GM23338 (cell line): ENCODE measurements at regions not wholly inside any gene's neighbourhood (a gene's known extent, or its start where the extent isn't known, plus 50 kb on each side); places are given as distances from the start of the nearest gene placed in this dataset.

ENCODE experiments used
- ATAC-seq: fragments of 200-7000 bp; cut with Tn5 transposase; 3 replicates; pipeline ENCODE4 v1.9.1; 2020
- DNase-seq: peaks from one replicate; pipeline ENCODE4 v3.0.0-alpha.2; 2015; ENCODE audit warnings: low spot score
- H2AFZ ChIP-seq: fragments of 200-600 bp; sonication (generic); 2 replicates; pipeline ENCODE4 v1.8.0; 2016; ENCODE audit warnings: antibody characterized with exemption, mild to moderate bottlenecking, moderate library complexity
- H3F3A ChIP-seq: fragments of 200-600 bp; sonication (generic); replicated peaks from 2 replicates; pipeline ENCODE4 v1.8.0; 2017; ENCODE audit warnings: antibody characterized with exemption, mixed run types, low read depth
- H3K27ac ChIP-seq: fragments of 200-600 bp; sonication (generic); 2 replicates; pipeline ENCODE4 v1.6.1; 2016; ENCODE audit warnings: low read depth
- H3K27me3 ChIP-seq: fragments of 200-600 bp; sonication (generic); 2 replicates; pipeline ENCODE4 v1.8.0; 2016; ENCODE audit warnings: mild to moderate bottlenecking, mixed run types, moderate library complexity; ENCODE audit not compliant: insufficient read depth
- H3K36me3 ChIP-seq: fragments of 200-600 bp; sonication (generic); 2 replicates; pipeline ENCODE4 v1.8.0; 2016; ENCODE audit warnings: mild to moderate bottlenecking; ENCODE audit not compliant: insufficient read depth
- H3K4me1 ChIP-seq: fragments of 200-600 bp; sonication (generic); 2 replicates; pipeline ENCODE4 v1.8.0; 2016; ENCODE audit warnings: mild to moderate bottlenecking, moderate library complexity; ENCODE audit not compliant: insufficient read depth
- H3K4me2 ChIP-seq: fragments of 200-600 bp; sonication (generic); 2 replicates; pipeline ENCODE4 v1.7.1; 2017; ENCODE audit warnings: mixed run types
- H3K4me3 ChIP-seq: fragments of 200-600 bp; sonication (generic); 2 replicates; pipeline ENCODE4 v1.6.1; 2016; ENCODE audit warnings: mixed run types
- H3K79me2 ChIP-seq: fragments of 200-600 bp; sonication (generic); replicated peaks from 2 replicates; pipeline ENCODE4 v1.8.0; 2017; ENCODE audit warnings: mild to moderate bottlenecking; ENCODE audit not compliant: insufficient read depth
- H3K9me2 ChIP-seq: fragments of 200-600 bp; sonication (generic); 2 replicates; pipeline ENCODE4 v1.8.0; 2017; ENCODE audit not compliant: insufficient read depth
- H4K20me1 ChIP-seq: fragments of 200-600 bp; sonication (generic); replicated peaks from 2 replicates; pipeline ENCODE4 v1.8.0; 2017; ENCODE audit warnings: mild to moderate bottlenecking; ENCODE audit not compliant: insufficient read depth
- H3K27ac Mint-ChIP-seq: 2 replicates; pipeline ENCODE4 v1.8.0; 2020; ENCODE audit warnings: inconsistent platforms, mild to moderate bottlenecking, moderate library complexity, mixed read lengths
- H3K27me3 Mint-ChIP-seq: 3 replicates; pipeline ENCODE4 v1.8.0; 2022; ENCODE audit warnings: low read depth, mild to moderate bottlenecking, moderate library complexity, mixed read lengths, inconsistent platforms; ENCODE audit not compliant: insufficient read depth, poor library complexity
- H3K36me3 Mint-ChIP-seq: 3 replicates; pipeline ENCODE4 v1.8.0; 2021; ENCODE audit warnings: low read depth, mild to moderate bottlenecking, inconsistent platforms, moderate library complexity, mixed read lengths
- H3K4me1 Mint-ChIP-seq: 3 replicates; pipeline ENCODE4 v1.8.0; 2020; ENCODE audit warnings: mild to moderate bottlenecking, inconsistent platforms, mixed read lengths
- H3K4me3 Mint-ChIP-seq: 3 replicates; pipeline ENCODE4 v1.8.0; 2021; ENCODE audit warnings: moderate library complexity, mild to moderate bottlenecking, inconsistent platforms, mixed read lengths
- H3K9me3 Mint-ChIP-seq: 3 replicates; pipeline ENCODE4 v1.8.0; 2020; ENCODE audit warnings: moderate library complexity, mild to moderate bottlenecking, inconsistent platforms, mixed read lengths
- CREB1 ChIP-seq: fragments of 250-450 bp; sonication (Bioruptor Pico); IDR thresholded peaks from 2 replicates; pipeline ENCODE4 v1.5.0; 2020; ENCODE audit warnings: low read depth, mild to moderate bottlenecking, moderate library complexity
- ETS1 ChIP-seq: IDR thresholded peaks from 2 replicates; pipeline ENCODE4 v1.6.1; 2016; ENCODE audit warnings: antibody characterized with exemption
- EZH2 ChIP-seq: fragments of 200-600 bp; sonication (generic); IDR thresholded peaks from one replicate; pipeline ENCODE4 v1.8.0; 2017; ENCODE audit warnings: antibody characterized with exemption, mild to moderate bottlenecking, low read depth; ENCODE audit not compliant: unreplicated experiment
- JUNB ChIP-seq: IDR thresholded peaks from one replicate; pipeline ENCODE4 v1.6.1; 2016; ENCODE audit warnings: antibody characterized with exemption; ENCODE audit not compliant: unreplicated experiment
- NANOG ChIP-seq: IDR thresholded peaks from 2 replicates; pipeline ENCODE4 v1.6.1; 2016; ENCODE audit warnings: antibody characterized with exemption, borderline replicate concordance
- POLR2AphosphoS5 ChIP-seq: IDR thresholded peaks from 2 replicates; pipeline ENCODE4 v1.6.1; 2016; ENCODE audit warnings: antibody characterized with exemption, low read depth
- STAT1 ChIP-seq: IDR thresholded peaks from one replicate; pipeline ENCODE4 v1.6.1; 2016; ENCODE audit warnings: antibody characterized with exemption; ENCODE audit not compliant: unreplicated experiment
- ZNF114 ChIP-seq: fragments of 250-450 bp; sonication (Bioruptor Pico); IDR thresholded peaks from 2 replicates; pipeline ENCODE4 v1.5.0; 2020; ENCODE audit warnings: mild to moderate bottlenecking, moderate library complexity
- ZNF331 ChIP-seq: fragments of 250-450 bp; sonication (Bioruptor Pico); IDR thresholded peaks from 2 replicates; pipeline ENCODE4 v1.5.0; 2020; ENCODE audit warnings: low read depth, mild to moderate bottlenecking, moderate library complexity
- ZNF462 ChIP-seq: fragments of 250-450 bp; sonication (Bioruptor Pico); IDR thresholded peaks from 2 replicates; pipeline ENCODE4 v1.5.0; 2020; ENCODE audit warnings: mild to moderate bottlenecking, moderate library complexity

GRCh38 chr20:61185181-61185580 is 66.9 kb upstream of the CDH4 start:
- no peak overlapping the region for H3K27ac Mint-ChIP-seq
- Histone ChIP-seq H3K27ac (no peak overlapping the region), H3K4me2 (no peak overlapping the region), H4K20me1 (no peaks in the 10 kb centered on the region), H3K27me3 (peaks cover 12% of the 10 kb centered on the region; the same call in 1 of the 2 replicates), H3K4me1 (no peaks in the 10 kb centered on the region), H3K79me2 (no peaks in the 10 kb centered on the region), H3K9me2 (no peaks in the 10 kb centered on the region), H3K36me3 (no peaks in the 10 kb centered on the region), H2AFZ (no peak overlapping the region), H3F3A (no peaks in the 10 kb centered on the region), H3K4me3 (no peak overlapping the region)
- ATAC-seq (no peak), DNase-seq (no peak)
- H3K27me3 Mint-ChIP-seq = no peaks in the 10 kb centered on the region
- TF ChIP-seq STAT1 = no peak
- TF ChIP-seq ZNF462 (CRISPR knock-in tag) = no peak
- TF ChIP-seq ETS1 = no peak
- no peak for TF ChIP-seq CREB1 (CRISPR knock-in tag)
- TF ChIP-seq ZNF114 (CRISPR knock-in tag) = no peak
- TF ChIP-seq JUNB = no peak
- no peak for TF ChIP-seq EZH2
- TF ChIP-seq POLR2AphosphoS5 = no peak
- no peak for TF ChIP-seq NANOG
- no peak for TF ChIP-seq ZNF331 (CRISPR knock-in tag)
- H3K36me3 Mint-ChIP-seq = no peaks in the 10 kb centered on the region
- no peak overlapping the region for H3K4me3 Mint-ChIP-seq
- H3K9me3 Mint-ChIP-seq = no peaks in the 10 kb centered on the region
- no peaks in the 10 kb centered on the region for H3K4me1 Mint-ChIP-seq
